HG03460 (cell line): ENCODE measurements at regions not wholly inside any gene's neighbourhood (a gene's known extent, or its start where the extent isn't known, plus 50 kb on each side); places are given as distances from the start of the nearest gene placed in this dataset.

Experiments used
- ATAC-seq: cut with Tn5 transposase; IDR thresholded peaks from one replicate; pipeline ENCODE4 v1.9.1; 2021; ENCODE audit not compliant: unreplicated experiment

DNA sequence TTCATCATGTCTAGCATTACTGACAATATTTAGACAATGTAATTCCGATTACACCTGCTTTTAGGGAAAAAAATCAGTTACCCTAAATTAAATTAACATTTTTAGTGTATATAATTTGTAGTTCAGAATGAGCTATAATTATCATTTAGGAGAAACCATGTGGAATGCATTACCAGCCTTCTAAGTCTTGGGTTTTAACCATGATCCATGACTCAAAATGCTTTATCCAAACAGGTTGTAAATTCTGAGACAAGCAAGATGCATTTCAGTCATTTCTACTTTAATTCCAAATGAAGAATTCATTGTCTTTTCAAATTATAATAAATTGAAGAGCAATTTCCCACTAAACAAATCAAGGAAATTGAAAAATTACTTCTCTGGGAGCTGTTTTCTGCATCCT, 243.7 kb upstream of the LRIG1 start:
- ATAC-seq = no peak

DNA sequence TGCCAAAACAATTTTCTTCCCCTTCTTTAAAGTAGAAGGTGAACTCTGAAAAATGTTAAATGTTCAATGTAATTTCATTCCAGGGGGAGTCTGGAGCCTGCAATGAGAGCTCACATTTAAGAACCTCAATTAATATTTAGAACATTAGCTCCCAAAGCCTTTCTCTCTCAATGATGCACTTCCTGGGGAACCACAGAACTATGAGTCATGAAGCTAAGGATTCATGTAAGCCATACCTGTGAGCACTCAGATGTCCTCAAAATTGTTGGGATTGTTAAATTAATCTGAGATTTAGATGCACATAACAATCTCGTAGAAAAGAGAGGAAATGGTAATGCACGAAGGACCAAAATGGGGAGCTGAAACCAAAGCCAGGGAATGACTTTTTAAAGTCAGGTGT, 244.2 kb upstream of the LRIG1 start:
- ATAC-seq = no peak

- ATAC-seq = no peak
Observed at GRCh38 chr3:66747261-66747660, 246.4 kb upstream of the LRIG1 start.

- ATAC-seq = no peak
Observed at GRCh38 chr3:66747696-66748095, 246.9 kb upstream of the LRIG1 start.

- no peak for ATAC-seq
Observed at GRCh38 chr3:66748175-66748876, 247.5 kb upstream of the LRIG1 start.

DNA sequence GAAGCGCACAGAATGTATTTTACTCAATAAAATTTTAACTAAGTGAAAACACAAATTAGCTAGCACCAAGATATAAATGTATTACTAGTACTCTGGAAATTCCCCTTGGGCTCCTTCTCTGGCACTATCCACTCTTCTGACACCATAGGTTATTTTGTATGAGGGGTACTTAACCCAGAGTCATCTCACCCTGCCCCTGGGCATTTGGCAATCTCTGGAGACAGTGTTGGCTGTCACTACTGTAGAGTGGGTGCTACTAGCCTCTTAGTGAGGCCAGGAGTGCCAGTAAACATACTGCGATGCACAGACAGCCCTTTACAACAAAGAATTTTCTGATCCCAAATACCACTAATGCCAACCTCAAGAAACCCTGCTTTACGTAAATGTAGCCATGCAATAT, 246.3 kb upstream of the KBTBD8 start:
- ATAC-seq = no peak

- ATAC-seq = no peak
Observed at GRCh38 chr3:66753670-66754069, 244.4 kb upstream of the KBTBD8 start.

GRCh38 chr3:66754613-66755012, 243.5 kb upstream of the KBTBD8 start:
- ATAC-seq = no peak

DNA sequence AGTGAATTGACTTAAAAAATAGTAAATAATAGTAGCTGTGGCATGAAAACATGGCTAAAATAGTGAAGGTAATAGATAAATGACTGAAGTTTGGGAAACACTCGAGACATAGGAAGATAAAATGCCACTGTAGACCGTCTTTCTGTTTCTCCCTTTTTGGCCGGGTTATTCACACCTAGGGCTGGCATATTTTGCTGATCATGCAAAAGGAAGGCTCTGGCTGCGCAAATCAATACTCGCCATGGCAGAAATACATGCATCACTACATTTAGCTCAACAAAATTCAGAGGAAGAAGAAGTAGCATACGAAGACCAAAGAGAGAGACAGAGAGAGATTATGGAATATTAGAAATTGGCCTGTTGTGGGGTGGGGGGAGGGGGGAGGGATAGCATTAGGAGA, 242.2 kb upstream of the KBTBD8 start:
- no peak for ATAC-seq

DNA sequence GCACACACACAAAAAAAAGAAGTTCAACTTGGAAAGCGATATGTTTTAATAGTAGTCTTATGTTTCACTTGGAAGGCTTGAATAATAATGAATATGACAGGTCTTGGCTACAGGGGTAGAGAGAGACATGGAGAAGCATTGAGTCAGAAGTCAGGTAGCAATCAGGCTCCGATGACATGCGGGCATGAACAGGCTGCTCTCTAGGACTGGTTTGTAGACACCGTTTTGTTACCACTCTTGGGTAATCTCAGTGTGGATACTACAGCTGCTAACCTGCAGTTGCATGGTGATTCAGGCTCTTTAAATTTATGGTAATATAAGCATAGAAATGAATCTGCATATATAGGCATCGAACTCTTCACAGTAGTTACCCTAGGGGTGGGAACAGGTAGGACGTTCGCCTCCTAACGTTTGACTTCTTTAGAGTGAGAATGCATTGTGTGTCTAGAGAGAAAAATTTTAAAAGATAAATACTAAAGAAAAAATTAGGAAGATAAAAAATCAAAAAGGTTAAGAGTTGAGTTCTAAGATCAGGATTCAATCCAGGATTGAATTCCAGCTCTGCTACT, 241.6 kb upstream of the KBTBD8 start:
- no peak for ATAC-seq

DNA sequence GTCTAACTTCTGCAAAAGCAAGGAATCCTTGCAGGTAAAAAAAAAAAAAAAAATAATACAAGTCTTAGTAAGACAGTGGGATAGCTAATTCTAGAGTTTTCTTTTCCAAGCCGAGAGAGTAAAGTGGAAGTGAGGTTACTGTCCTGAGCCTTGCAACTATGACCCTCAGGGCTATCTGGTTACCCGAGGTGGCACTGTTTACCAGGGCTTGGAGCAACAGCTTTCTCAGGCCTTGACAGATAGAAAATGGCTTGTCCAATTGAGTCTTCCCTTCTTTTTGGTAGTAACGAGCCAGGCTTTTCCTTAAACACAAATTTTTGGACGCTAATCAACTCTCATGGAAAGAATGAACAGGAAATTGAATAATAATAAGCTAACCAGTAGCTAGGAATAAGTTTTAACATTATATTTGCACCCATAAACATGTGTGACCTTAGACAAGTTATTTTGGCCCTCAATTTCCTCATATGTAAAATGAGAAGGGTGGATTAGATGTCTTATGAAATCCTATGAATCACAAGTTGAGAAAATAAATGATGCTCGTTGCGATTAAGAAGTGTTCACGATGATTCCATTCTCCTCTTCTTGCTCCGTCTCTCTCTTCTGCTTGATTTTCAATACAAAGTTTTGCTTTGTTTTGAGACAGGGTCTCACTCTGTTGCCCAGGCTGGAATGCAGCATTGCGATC, 236.9 kb upstream of the KBTBD8 start:
- no peak for ATAC-seq

DNA sequence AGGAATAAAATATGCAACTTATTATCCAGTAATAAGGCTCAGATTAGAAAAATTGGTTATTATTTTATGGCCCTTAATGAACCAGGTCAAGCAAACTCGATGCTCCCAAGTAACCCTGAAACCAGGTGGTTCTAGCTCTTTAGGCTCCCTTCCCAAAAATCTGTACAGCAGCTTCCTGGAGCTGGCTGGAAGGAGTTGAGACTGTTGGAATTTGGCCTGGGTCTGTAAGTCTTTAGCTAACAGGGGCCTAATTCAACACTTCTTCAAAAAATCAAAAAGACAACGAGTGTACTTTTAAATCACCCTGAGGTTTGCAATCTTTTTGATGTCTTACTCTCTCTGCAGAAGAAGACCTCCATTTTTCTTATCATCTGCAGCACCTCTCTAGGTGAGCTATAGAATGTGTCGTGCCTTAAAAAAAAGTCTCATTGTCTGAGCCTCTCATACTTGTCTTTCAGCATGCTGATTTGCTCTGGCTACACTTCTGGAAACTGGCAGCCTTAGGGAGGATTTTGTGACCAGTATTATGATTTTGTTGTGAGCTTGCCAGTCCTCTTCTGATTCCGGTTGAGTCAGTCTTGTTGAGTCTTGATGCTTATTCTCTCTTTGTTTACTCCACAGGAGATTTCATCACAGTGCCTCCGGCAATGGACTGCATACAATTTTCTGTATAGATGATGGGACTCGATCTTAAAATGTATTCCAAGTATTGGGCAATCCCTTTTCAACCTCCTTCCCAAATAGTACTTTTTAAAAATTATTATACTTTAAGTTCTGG, 235.0 kb upstream of the KBTBD8 start:
- no peak for ATAC-seq

- no peak for ATAC-seq
Observed at GRCh38 chr3:66778107-66778506, 220.0 kb upstream of the KBTBD8 start.

DNA sequence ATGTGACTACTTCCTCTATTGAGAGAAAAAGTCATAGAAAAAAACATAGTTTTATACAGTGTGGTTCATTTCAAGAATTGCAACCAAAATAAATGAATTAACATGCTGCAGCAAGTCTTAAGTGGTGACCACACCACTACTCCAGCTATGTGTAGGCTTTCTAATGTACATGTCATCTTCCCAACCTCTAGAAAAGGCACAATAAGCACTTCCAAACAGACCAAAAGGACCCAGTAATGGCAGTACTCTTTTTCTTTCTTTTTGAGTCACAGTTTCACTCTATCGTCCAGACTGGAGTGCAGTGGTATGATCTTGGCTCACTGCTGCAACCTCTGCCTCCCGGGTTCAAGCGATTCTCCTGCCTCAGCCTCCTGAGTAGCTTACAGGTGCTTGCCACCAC, 219.3 kb upstream of the KBTBD8 start:
- no peak for ATAC-seq

DNA sequence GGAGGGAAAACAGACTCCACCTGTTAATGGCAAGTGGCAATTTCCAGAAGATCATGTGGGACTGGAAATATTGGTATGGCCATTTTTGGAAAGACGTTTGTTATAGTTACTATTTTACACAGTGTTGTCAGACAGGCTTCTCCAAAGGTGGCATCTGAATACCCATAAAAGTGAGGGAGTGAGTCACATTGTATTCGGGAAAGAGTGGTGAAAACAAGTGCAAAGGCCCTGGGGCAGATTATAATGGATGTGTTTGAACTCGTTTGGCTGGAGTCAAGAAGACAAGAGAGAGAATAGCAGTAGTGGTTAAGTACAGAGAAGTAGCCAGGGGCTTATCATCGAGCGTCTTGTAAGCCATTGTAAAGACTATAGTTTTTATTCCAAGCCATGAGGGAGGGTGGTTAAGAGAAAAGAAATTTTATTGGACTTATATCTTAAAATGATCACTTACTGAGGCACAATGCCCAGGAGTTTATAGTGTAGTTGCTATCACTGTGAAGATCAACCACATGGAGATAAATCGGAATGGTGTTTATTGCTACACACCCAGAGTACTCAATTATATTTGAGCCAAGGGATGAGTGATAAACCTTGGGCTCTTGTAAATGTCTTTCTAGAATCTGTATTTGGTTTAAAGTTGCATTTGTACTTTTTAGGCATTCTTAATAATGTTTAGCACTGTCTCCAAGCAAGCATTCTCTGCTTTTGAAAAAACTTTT, 212.8 kb upstream of the KBTBD8 start:
- ATAC-seq = no peak

DNA sequence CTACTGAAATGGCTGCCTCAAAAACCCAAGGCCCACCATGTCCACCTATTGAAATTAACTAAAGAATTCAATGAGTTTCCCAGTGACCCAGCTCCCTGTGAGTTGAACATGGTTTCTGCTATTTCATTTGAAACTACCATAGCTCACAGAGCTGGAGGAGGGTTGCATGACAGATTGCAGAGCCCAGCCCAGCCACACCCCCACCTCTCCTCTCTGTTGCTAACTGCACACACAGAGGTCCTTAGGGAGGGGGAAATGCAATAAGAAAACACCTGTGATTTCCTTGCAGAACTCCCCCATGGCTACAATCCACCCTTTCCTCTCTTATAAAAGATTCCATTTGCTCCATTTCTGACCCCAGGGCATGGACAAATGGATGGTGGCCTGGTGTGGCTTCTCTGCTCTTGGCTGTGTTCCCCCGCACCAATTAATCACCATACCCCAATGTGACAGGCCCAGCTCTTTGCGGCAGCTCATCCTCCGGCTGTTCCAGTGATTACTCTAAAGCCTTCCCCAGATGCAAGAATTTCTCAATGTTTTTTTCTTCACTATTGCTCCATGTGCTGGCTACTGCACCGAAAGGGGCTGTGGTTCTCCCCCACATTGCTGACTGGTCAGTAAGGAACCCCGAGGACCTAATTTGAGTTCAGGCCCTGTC, 208.4 kb upstream of the KBTBD8 start:
- ATAC-seq = no peak

DNA sequence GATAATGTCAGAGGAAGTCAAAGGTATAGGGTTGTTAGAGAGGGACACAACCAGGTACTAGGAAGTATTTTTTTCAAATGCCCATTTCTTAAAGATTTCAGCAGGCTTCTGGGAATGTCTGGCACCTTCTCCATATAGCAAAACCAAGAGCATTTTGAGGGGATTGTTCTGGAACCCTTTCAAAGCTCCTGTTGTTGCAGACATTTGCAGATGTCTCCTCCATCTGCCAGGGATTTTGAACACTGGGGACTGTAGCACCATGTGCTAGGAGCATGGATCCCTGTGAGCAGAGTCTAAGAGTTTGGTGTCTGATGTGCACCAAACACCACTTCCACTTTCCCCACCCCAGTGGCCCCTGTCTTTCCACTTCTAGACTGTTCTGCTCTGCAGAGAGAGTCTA, 206.0 kb upstream of the KBTBD8 start:
- no peak for ATAC-seq

DNA sequence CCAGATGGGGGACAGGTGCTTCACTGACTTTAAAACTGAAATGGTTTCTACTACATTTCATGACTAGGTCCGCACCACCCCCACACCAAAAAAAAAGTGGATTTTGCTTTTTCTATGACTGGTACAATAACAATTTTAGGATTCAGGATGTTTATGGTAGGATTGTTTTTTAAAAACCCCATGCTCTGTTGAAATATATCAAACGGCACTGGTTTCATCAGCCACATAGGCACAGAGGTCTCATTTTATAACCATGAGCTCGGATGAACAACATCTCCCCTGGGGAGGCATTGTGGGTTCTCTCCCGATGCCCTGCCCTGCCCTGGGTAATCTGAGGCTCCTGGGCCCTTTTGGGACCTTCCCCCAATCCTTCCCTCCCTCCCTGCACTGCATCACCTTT, 202.7 kb upstream of the KBTBD8 start:
- ATAC-seq = no peak

GRCh38 chr3:66796343-66796742, 201.8 kb upstream of the KBTBD8 start:
- no peak for ATAC-seq

- no peak for ATAC-seq
Observed at GRCh38 chr3:66797889-66798560, 200.1 kb upstream of the KBTBD8 start.
